H1 (cell line): ENCODE measurements at regions not wholly inside any gene's neighbourhood (a gene's known extent, or its start where the extent isn't known, plus 50 kb on each side); places are given as distances from the start of the nearest gene placed in this dataset.

Experiments used
- CEBPB ChIP-seq: IDR thresholded peaks from 2 replicates; pipeline ENCODE4 v1.6.1; 2012; ENCODE audit warnings: low read depth, low read length
- KDM4A ChIP-seq: IDR thresholded peaks from one replicate; pipeline ENCODE4 v1.7.1; 2012; ENCODE audit warnings: low read depth, mild to moderate bottlenecking, moderate library complexity, low read length, inconsistent platforms; ENCODE audit not compliant: severe bottlenecking
- NRF1 ChIP-seq: IDR thresholded peaks from 2 replicates; pipeline ENCODE4 v1.6.1; 2011; ENCODE audit warnings: mild to moderate bottlenecking, low read depth, low read length, improper control_type of control experiment
- RFX5 ChIP-seq: IDR thresholded peaks from 2 replicates; pipeline ENCODE4 v1.6.1; 2011; ENCODE audit warnings: low read depth, low read length, improper control_type of control experiment, borderline replicate concordance
- SIN3A ChIP-seq, 2 experiments: IDR thresholded peaks in 1 of 2; conservative IDR thresholded peaks in 1 of 2; 2 replicates each; pipeline ENCODE4 v1.6.1; 2011 to 2012; ENCODE audit warnings: low read length in 2 of 2, improper control_type of control experiment in 1 of 2, low read depth in 1 of 2, mild to moderate bottlenecking in 1 of 2

- TF ChIP-seq CEBPB (no peak), SIN3A (conservative IDR thresholded peaks at IDR 0.05 in 1 of 2, IDR thresholded peaks at IDR 0.05 in 1 of 2; ENCODE audit: low read depth in 1 of 2, low read length in 2 of 2) (no peak), KDM4A (no peak), RFX5 (no peak), NRF1 (no peak)
Observed at GRCh38 chr2:214648520-214648919, 161.0 kb downstream of the BARD1 start (continued).
